ENCODE measurements at regions not wholly inside any gene's neighbourhood (a gene's known extent, or its start where the extent isn't known, plus 50 kb on each side); places are given as distances from the start of the nearest gene placed in this dataset.

DNA sequence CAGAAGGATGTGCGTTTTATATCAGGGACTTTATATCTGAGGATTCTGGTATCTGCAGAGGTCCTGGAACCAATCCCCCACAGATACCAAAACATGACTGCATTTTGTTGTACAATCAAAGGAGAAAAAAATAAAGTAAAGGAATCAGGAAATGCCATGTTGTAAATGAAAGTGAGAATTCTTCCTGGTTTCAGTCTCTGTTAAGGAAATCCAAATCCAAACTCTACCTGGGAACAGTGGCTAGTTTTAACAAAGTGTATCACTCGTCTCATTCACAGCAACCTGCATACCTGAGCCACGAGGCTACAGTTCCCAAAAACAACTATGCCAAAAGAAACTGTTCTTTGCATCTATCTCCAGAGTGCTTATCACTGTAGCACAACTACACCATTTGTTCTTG, 77.3 kb upstream of the ATF3 start:
- WGBS (ENCODE audit: insufficient coverage): 80% methylated on average over 1 of the region's 3 CpGs
- no peaks in the 10 kb centered on the region for H3K36me3 ChIP-seq (replicated peaks in 1 of 2; ENCODE audit: control insufficient read depth in 1 of 2, insufficient read depth in 2 of 2, low read length in 2 of 2)
- H4K20me1 ChIP-seq (ENCODE audit: insufficient read depth, low read length): no peaks in the 10 kb centered on the region
- Mint-ChIP-seq H3K27ac (no peak overlapping the region), H3K4me3 (no peak overlapping the region), H3K36me3 (no peaks in the 10 kb centered on the region), H3K9me3 (peaks cover 0 to 3% (median 0%) of the 10 kb centered on the region in 7 donors), H3K4me1 (peaks cover 15% of the 10 kb centered on the region), H3K27me3 (ENCODE audit: low read depth in 3 of 3) (peaks cover 5 to 8% (median 8%) of the 10 kb centered on the region in 3 donors)
- no peak overlapping the region for H3K27ac ChIP-seq (ENCODE audit: low read depth in 1 of 2, low read length in 2 of 2)
- no peaks in the 10 kb centered on the region for H3K79me2 ChIP-seq (ENCODE audit: insufficient read depth, low read length)
- no peaks in the 10 kb centered on the region for H3K9me3 ChIP-seq (replicated peaks in 1 of 2; ENCODE audit: control insufficient read depth in 1 of 2, insufficient read depth in 1 of 2, low read length in 2 of 2)
- no peak overlapping the region for H3K4me3 ChIP-seq (replicated peaks in 1 of 3; ENCODE audit: low read depth in 2 of 3, low read length in 3 of 3)
- H3K9ac ChIP-seq (ENCODE audit: insufficient read depth, low read length, poor library complexity, severe bottlenecking): no peak overlapping the region
- intact Hi-C loops (cut with micrococcal nuclease): no loop called here
- H2AFZ ChIP-seq (ENCODE audit: insufficient read depth, low read depth, low read length, poor library complexity, severe bottlenecking): no peak overlapping the region
- H3K4me1 ChIP-seq (ENCODE audit: control insufficient read depth in 1 of 2, insufficient read depth in 2 of 2, low read length in 2 of 2): no peaks in the 10 kb centered on the region
- H3K4me2 ChIP-seq (replicated peaks; ENCODE audit: extremely low read depth, low read length, poor library complexity, severe bottlenecking): no peak overlapping the region
- H3K27me3 ChIP-seq (ENCODE audit: control insufficient read depth in 2 of 2, insufficient read depth in 2 of 2, low read length in 2 of 2): no peaks in the 10 kb centered on the region
- DNase-seq: no peak
- TF ChIP-seq, protein P1, sequence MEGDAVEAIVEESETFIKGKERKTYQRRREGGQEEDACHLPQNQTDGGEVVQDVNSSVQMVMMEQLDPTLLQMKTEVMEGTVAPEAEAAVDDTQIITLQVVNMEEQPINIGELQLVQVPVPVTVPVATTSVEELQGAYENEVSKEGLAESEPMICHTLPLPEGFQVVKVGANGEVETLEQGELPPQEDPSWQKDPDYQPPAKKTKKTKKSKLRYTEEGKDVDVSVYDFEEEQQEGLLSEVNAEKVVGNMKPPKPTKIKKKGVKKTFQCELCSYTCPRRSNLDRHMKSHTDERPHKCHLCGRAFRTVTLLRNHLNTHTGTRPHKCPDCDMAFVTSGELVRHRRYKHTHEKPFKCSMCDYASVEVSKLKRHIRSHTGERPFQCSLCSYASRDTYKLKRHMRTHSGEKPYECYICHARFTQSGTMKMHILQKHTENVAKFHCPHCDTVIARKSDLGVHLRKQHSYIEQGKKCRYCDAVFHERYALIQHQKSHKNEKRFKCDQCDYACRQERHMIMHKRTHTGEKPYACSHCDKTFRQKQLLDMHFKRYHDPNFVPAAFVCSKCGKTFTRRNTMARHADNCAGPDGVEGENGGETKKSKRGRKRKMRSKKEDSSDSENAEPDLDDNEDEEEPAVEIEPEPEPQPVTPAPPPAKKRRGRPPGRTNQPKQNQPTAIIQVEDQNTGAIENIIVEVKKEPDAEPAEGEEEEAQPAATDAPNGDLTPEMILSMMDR (IDR thresholded peaks at IDR 0.05): no peak

DNA sequence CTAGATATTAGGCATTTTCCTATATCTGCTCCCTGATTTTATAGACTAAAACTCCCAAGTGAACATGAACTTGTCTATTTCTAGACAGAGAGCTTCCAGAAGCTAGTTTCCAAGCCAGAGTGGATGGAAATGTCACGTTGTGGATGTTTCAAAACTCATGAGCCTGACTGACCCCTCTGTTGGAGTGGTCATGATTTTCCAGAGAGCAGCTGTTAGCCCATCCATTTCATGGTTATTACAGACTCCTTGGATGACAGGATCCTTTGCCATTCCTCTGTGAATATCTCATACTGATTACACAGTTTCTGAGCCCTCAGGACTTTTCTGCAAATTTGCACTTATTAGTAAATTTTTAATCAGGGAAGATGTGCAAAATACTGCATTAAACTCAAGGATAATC, 76.8 kb upstream of the ATF3 start:
- Mint-ChIP-seq H3K27me3 (ENCODE audit: low read depth in 3 of 3) (peaks cover 5 to 8% (median 8%) of the 10 kb centered on the region in 3 donors), H3K4me3 (no peak overlapping the region), H3K27ac (no peak overlapping the region), H3K36me3 (no peaks in the 10 kb centered on the region), H3K4me1 (peaks cover 15% of the 10 kb centered on the region), H3K9me3 (peaks cover 2 to 5% (median 3%) of the 10 kb centered on the region in 7 donors)
- no CpG with 5 or more reads among the region's 1 CpG for WGBS (ENCODE audit: insufficient coverage)
- Histone ChIP-seq H3K27ac (ENCODE audit: low read depth in 1 of 2, low read length in 2 of 2) (no peak overlapping the region), H3K36me3 (replicated peaks in 1 of 2; ENCODE audit: control insufficient read depth in 1 of 2, insufficient read depth in 2 of 2, low read length in 2 of 2) (no peaks in the 10 kb centered on the region), H3K4me1 (ENCODE audit: control insufficient read depth in 1 of 2, insufficient read depth in 2 of 2, low read length in 2 of 2) (no peaks in the 10 kb centered on the region), H3K27me3 (ENCODE audit: control insufficient read depth in 2 of 2, insufficient read depth in 2 of 2, low read length in 2 of 2) (no peaks in the 10 kb centered on the region), H3K79me2 (ENCODE audit: insufficient read depth, low read length) (no peaks in the 10 kb centered on the region), H4K20me1 (ENCODE audit: insufficient read depth, low read length) (no peaks in the 10 kb centered on the region), H3K9me3 (replicated peaks in 1 of 2; ENCODE audit: control insufficient read depth in 1 of 2, insufficient read depth in 1 of 2, low read length in 2 of 2) (peaks cover 0 to 4% of the 10 kb centered on the region in 2 donors), H3K4me2 (replicated peaks; ENCODE audit: extremely low read depth, low read length, poor library complexity, severe bottlenecking) (no peak overlapping the region), H3K9ac (ENCODE audit: insufficient read depth, low read length, poor library complexity, severe bottlenecking) (no peak overlapping the region), H2AFZ (ENCODE audit: insufficient read depth, low read depth, low read length, poor library complexity, severe bottlenecking) (no peak overlapping the region), H3K4me3 (replicated peaks in 1 of 3; ENCODE audit: low read depth in 2 of 3, low read length in 3 of 3) (no peak overlapping the region)
- no peak for DNase-seq
- intact Hi-C loops (cut with micrococcal nuclease): no loop called here
- TF ChIP-seq, protein P1 (IDR thresholded peaks at IDR 0.05): no peak

All from CD14-positive monocyte (primary cell).